ENCODE measurements at regions not wholly inside any gene's neighbourhood (a gene's known extent, or its start where the extent isn't known, plus 50 kb on each side); places are given as distances from the start of the nearest gene placed in this dataset.

GRCh38 chr1:38551318-38552307 lies 308.0 kb downstream of the RRAGC start:
- Histone ChIP-seq H3K9me3 (ENCODE audit: low read length) (no peaks in the 10 kb centered on the region), H3K27ac (ENCODE audit: low read depth, low read length, poor library complexity, severe bottlenecking) (no peak overlapping the region), H3K9me2 (ENCODE audit: low read depth, low read length) (no peaks in the 10 kb centered on the region), H3K4me2 (ENCODE audit: low read length) (no peak overlapping the region), H3K4me3 (ENCODE audit: low read depth, low read length, poor library complexity, severe bottlenecking) (no peak overlapping the region), H2AFZ (ENCODE audit: low read length) (no peak overlapping the region), H3K9ac (ENCODE audit: low read length) (no peak overlapping the region), H3K36me3 (ENCODE audit: insufficient read depth, low read length) (no peaks in the 10 kb centered on the region), H3K79me2 (ENCODE audit: insufficient read depth, low read length) (no peaks in the 10 kb centered on the region), H3F3A (ENCODE audit: insufficient read depth, low read length) (no peaks in the 10 kb centered on the region), H4K20me1 (ENCODE audit: insufficient read depth, low read length) (no peaks in the 10 kb centered on the region), H3K27me3 (ENCODE audit: insufficient read depth, low read length) (no peaks in the 10 kb centered on the region), H3K4me1 (ENCODE audit: insufficient read depth, low read length, severe bottlenecking) (no peaks in the 10 kb centered on the region)
- TF ChIP-seq CTCF (IDR thresholded peaks at IDR 0.05; ENCODE audit: low read length), result no peak
- no peak for TF ChIP-seq EZH2 (IDR thresholded peaks at IDR 0.05; ENCODE audit: borderline replicate concordance, low read length)

- Histone ChIP-seq H4K20me1 (ENCODE audit: insufficient read depth, low read length) (no peaks in the 10 kb centered on the region), H3K9me2 (ENCODE audit: low read depth, low read length) (no peaks in the 10 kb centered on the region), H3K9me3 (ENCODE audit: low read length) (no peaks in the 10 kb centered on the region), H3K36me3 (ENCODE audit: insufficient read depth, low read length) (no peaks in the 10 kb centered on the region), H3K79me2 (ENCODE audit: insufficient read depth, low read length) (no peaks in the 10 kb centered on the region), H3K4me2 (ENCODE audit: low read length) (no peak overlapping the region), H3K4me3 (ENCODE audit: low read depth, low read length, poor library complexity, severe bottlenecking) (no peak overlapping the region), H3K4me1 (ENCODE audit: insufficient read depth, low read length, severe bottlenecking) (no peaks in the 10 kb centered on the region), H3K27ac (ENCODE audit: low read depth, low read length, poor library complexity, severe bottlenecking) (no peak overlapping the region), H3K27me3 (ENCODE audit: insufficient read depth, low read length) (no peaks in the 10 kb centered on the region), H3F3A (ENCODE audit: insufficient read depth, low read length) (no peaks in the 10 kb centered on the region), H2AFZ (ENCODE audit: low read length) (no peak overlapping the region), H3K9ac (ENCODE audit: low read length) (no peak overlapping the region)
- TF ChIP-seq CTCF (IDR thresholded peaks at IDR 0.05; ENCODE audit: low read length), result no peak
- TF ChIP-seq EZH2 (IDR thresholded peaks at IDR 0.05; ENCODE audit: borderline replicate concordance, low read length), result no peak
Measured at GRCh38 chr1:38549191-38549590, 310.4 kb downstream of the RRAGC start.

- Histone ChIP-seq H3K27ac (ENCODE audit: low read depth, low read length, poor library complexity, severe bottlenecking) (no peak overlapping the region), H3K4me1 (ENCODE audit: insufficient read depth, low read length, severe bottlenecking) (no peaks in the 10 kb centered on the region), H3K36me3 (ENCODE audit: insufficient read depth, low read length) (no peaks in the 10 kb centered on the region), H3K9ac (ENCODE audit: low read length) (no peak overlapping the region), H3K9me2 (ENCODE audit: low read depth, low read length) (no peaks in the 10 kb centered on the region), H2AFZ (ENCODE audit: low read length) (no peak overlapping the region), H4K20me1 (ENCODE audit: insufficient read depth, low read length) (no peaks in the 10 kb centered on the region), H3K4me3 (ENCODE audit: low read depth, low read length, poor library complexity, severe bottlenecking) (no peak overlapping the region), H3K9me3 (ENCODE audit: low read length) (no peaks in the 10 kb centered on the region), H3K79me2 (ENCODE audit: insufficient read depth, low read length) (no peaks in the 10 kb centered on the region), H3K27me3 (ENCODE audit: insufficient read depth, low read length) (no peaks in the 10 kb centered on the region), H3F3A (ENCODE audit: insufficient read depth, low read length) (no peaks in the 10 kb centered on the region), H3K4me2 (ENCODE audit: low read length) (no peak overlapping the region)
- no peak for TF ChIP-seq CTCF (IDR thresholded peaks at IDR 0.05; ENCODE audit: low read length)
- TF ChIP-seq EZH2 (IDR thresholded peaks at IDR 0.05; ENCODE audit: borderline replicate concordance, low read length), result no peak
Measured at GRCh38 chr1:38547321-38547720, 312.3 kb downstream of the RRAGC start.

Measured in OCI-LY1 (cell line).